Cardiac septum (tissue), 1 donor: ENCODE measurements at regions not wholly inside any gene's neighbourhood (a gene's known extent, or its start where the extent isn't known, plus 50 kb on each side); places are given as distances from the start of the nearest gene placed in this dataset.
A peak's percentile ranks its signal among the peaks of the same experiment; 100 is the strongest.
"Not testable (repeated sequence)": the region's sequence is repeated elsewhere in the genome, so short reads cannot be mapped to it uniquely, and the experiment has no call there.

Experiments
- DNase-seq: peaks from one replicate; pipeline ENCODE4 v3.0.0-alpha.2; 2020; ENCODE audit warnings: low spot score
- intact Hi-C: fragments of 100-400 bp; cut with DNase I; formaldehyde crosslinking; loops from one replicate; pipeline ENCODE4 v1.14.0; 2022
- donor health status: DM: no; HTN: no; CAD: no.

GRCh38 chr22:11253000-11253511 lies 4274.9 kb upstream of the OR11H1 start:
- intact Hi-C loops = no loop called here
- peak; percentile 55 for DNase-seq

- intact Hi-C loops = not testable (repeated sequence)
- DNase-seq = peak; percentile 73
These were observed 4257.0 kb upstream of the OR11H1 start for GRCh38 chr22:11270981-11271380.

GRCh38 chr22:11285116-11285838 lies 4242.7 kb upstream of the OR11H1 start:
- peak; percentile 74 for DNase-seq
- intact Hi-C loops = not testable (repeated sequence)

- peak; percentile 71 for DNase-seq
- intact Hi-C loops = not testable (repeated sequence)
These were observed 4242.2 kb upstream of the OR11H1 start for GRCh38 chr22:11285839-11286205.

GRCh38 chr22:11288246-11289220 lies 4239.5 kb upstream of the OR11H1 start:
- peak; percentile 72 for DNase-seq

GRCh38 chr22:11298126-11298893 lies 4229.7 kb upstream of the OR11H1 start:
- intact Hi-C loops = not testable (repeated sequence)
- peak; percentile 70 for DNase-seq

More at GRCh38 chr22:11288246-11289220, 4239.5 kb upstream of the OR11H1 start:
- intact Hi-C loops = not testable (repeated sequence)

GRCh38 chr22:11302427-11302826 lies 4225.6 kb upstream of the OR11H1 start:
- peak; percentile 70 for DNase-seq
- intact Hi-C loops = not testable (repeated sequence)

- intact Hi-C loops = not testable (repeated sequence)
- peak; percentile 54 for DNase-seq
These were observed 4225.1 kb upstream of the OR11H1 start for GRCh38 chr22:11302904-11303303.

- intact Hi-C loops = not testable (repeated sequence)
- DNase-seq = peak; percentile 31
These were observed 4222.8 kb upstream of the OR11H1 start for GRCh38 chr22:11305179-11305578.

- DNase-seq = peak; percentile 68
- intact Hi-C loops = not testable (repeated sequence)
These were observed 4221.0 kb upstream of the OR11H1 start for GRCh38 chr22:11306933-11307518.

- DNase-seq = peak; percentile 77
- intact Hi-C loops = no loop called here
These were observed 4220.0 kb upstream of the OR11H1 start for GRCh38 chr22:11307998-11308397.

- intact Hi-C loops = not testable (repeated sequence)
- peak; percentile 63 for DNase-seq
These were observed 4218.2 kb upstream of the OR11H1 start for GRCh38 chr22:11309777-11310176.

- peak; percentile 49 for DNase-seq
- intact Hi-C loops = not testable (repeated sequence)
These were observed 4217.3 kb upstream of the OR11H1 start for GRCh38 chr22:11310647-11311046.

- DNase-seq = peak; percentile 73
- intact Hi-C loops = not testable (repeated sequence)
These were observed 4215.4 kb upstream of the OR11H1 start for GRCh38 chr22:11312640-11313039.

- peak; percentile 60 for DNase-seq
- intact Hi-C loops = not testable (repeated sequence)
These were observed 4214.8 kb upstream of the OR11H1 start for GRCh38 chr22:11313040-11313759.

GRCh38 chr22:11318633-11319032 lies 4209.4 kb upstream of the OR11H1 start:
- DNase-seq, intact Hi-C loops: not testable (repeated sequence)

GRCh38 chr22:11324439-11325037 lies 4203.5 kb upstream of the OR11H1 start:
- DNase-seq, intact Hi-C loops: not testable (repeated sequence)

GRCh38 chr22:11325767-11326166 lies 4202.2 kb upstream of the OR11H1 start:
- DNase-seq = no peak
- intact Hi-C loops = no loop called here
